ENCODE measurements at regions not wholly inside any gene's neighbourhood (a gene's known extent, or its start where the extent isn't known, plus 50 kb on each side); places are given as distances from the start of the nearest gene placed in this dataset.

DNA sequence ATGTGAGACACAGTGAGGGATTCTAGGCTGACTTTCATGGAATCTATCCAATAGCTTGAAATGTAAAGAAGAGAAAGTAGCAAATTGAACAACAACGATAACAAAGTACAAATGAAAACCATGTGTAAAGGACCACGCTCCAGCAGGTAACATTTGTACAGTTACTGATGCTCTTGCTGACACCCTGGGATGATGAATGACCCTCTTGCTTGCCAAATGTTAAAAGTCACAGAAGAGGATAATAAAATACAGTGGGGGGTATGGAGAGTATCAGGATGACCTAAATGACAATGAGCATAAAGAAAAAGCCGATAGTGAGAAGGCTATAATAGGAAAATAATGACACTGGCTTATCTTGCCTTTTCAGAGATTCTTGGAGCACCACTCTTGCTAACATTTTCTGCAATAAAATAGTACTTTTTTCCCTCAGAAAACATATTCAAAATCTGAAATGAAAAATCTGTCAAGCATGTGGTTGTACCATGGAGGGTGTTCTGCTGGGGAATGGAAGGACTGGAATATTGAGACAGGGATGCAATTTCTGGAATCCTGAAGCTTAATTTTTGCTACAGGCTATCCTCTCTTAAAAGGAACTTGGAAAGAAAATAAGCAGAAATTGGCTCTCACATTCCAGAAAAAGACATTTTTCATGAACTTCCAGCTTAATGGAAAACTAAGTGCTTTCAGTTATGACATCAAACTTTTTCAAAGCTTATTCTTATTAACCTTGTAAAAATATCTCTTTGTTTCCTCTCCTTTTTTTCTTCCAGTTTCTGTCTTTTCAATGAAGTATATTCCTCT lies 303.2 kb upstream of the GHITM start:
- Histone ChIP-seq H2BK120ac (ENCODE audit: low read depth, low read length) (no peak overlapping the region), H3K4ac (ENCODE audit: low read depth, low read length) (no peak overlapping the region), H3K36me3 (ENCODE audit: control insufficient read depth, insufficient read depth, low read length) (no peaks in the 10 kb centered on the region), H4K5ac (ENCODE audit: low read length) (no peak overlapping the region), H3K4me2 (ENCODE audit: low read length) (no peak overlapping the region), H3K4me3 (ENCODE audit: low read length) (no peak overlapping the region), H3K56ac (ENCODE audit: low read length) (no peak overlapping the region), H3K4me1 (ENCODE audit: control insufficient read depth, low read depth, low read length) (no peaks in the 10 kb centered on the region), H4K8ac (ENCODE audit: low read depth, low read length) (no peak overlapping the region), H3K9ac (ENCODE audit: low read length) (no peak overlapping the region), H3K79me1 (ENCODE audit: low read length) (no peaks in the 10 kb centered on the region), H2BK15ac (replicated peaks; ENCODE audit: low read depth) (no peak overlapping the region), H3K27me3 (ENCODE audit: insufficient read depth, low read length, poor library complexity) (no peaks in the 10 kb centered on the region), H3K27ac (ENCODE audit: low read depth, low read length) (no peak overlapping the region), H2BK5ac (ENCODE audit: low read length) (no peak overlapping the region), H3K23ac (ENCODE audit: low read length) (no peak overlapping the region), H2AK5ac (ENCODE audit: low read length) (no peak overlapping the region), H3K79me2 (ENCODE audit: control insufficient read depth, insufficient read depth, low read length) (no peaks in the 10 kb centered on the region), H3K18ac (ENCODE audit: low read length) (no peak overlapping the region)
- WGBS (ENCODE audit: extremely low coverage, insufficient coverage, low lambda C conversion rate): no CpG with 5 or more reads among the region's 3 CpGs
- no peak for DNase-seq

DNA sequence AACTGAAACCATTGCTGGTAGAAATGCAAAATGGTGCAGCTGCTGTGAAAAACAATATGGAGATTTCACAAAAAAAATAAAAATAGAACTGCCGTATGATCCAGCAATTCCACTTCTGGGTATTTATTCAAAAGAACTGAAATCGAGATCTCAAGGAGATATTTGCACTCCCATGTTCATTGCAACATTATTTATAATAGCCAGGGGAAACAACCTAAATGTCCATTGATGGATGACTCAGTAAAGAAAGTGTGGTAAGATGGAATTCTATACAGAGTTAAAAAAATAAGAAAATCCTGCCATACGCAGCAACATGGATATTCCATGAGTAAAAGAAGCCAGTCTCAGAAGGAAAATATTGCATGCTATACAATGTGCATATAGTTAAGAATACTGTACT lies 290.6 kb upstream of the GHITM start:
- Histone ChIP-seq H3K4me3 (ENCODE audit: low read length) (no peak overlapping the region), H3K23ac (ENCODE audit: low read length) (no peak overlapping the region), H3K27me3 (ENCODE audit: insufficient read depth, low read length, poor library complexity) (no peaks in the 10 kb centered on the region), H2BK15ac (replicated peaks; ENCODE audit: low read depth) (no peak overlapping the region), H3K27ac (ENCODE audit: low read depth, low read length) (no peak overlapping the region), H3K18ac (ENCODE audit: low read length) (no peak overlapping the region), H2BK120ac (ENCODE audit: low read depth, low read length) (no peak overlapping the region), H3K4ac (ENCODE audit: low read depth, low read length) (no peak overlapping the region), H4K5ac (ENCODE audit: low read length) (no peak overlapping the region), H3K4me1 (ENCODE audit: control insufficient read depth, low read depth, low read length) (no peaks in the 10 kb centered on the region), H3K56ac (ENCODE audit: low read length) (no peak overlapping the region), H2AK5ac (ENCODE audit: low read length) (no peak overlapping the region), H3K79me2 (ENCODE audit: control insufficient read depth, insufficient read depth, low read length) (no peaks in the 10 kb centered on the region), H3K4me2 (ENCODE audit: low read length) (no peak overlapping the region), H4K8ac (ENCODE audit: low read depth, low read length) (no peak overlapping the region), H3K9ac (ENCODE audit: low read length) (no peak overlapping the region), H3K79me1 (ENCODE audit: low read length) (no peaks in the 10 kb centered on the region), H3K36me3 (ENCODE audit: control insufficient read depth, insufficient read depth, low read length) (no peaks in the 10 kb centered on the region), H2BK5ac (ENCODE audit: low read length) (no peak overlapping the region)
- no peak for DNase-seq
- no CpG with 5 or more reads among the region's 3 CpGs for WGBS (ENCODE audit: extremely low coverage, insufficient coverage, low lambda C conversion rate)

DNA sequence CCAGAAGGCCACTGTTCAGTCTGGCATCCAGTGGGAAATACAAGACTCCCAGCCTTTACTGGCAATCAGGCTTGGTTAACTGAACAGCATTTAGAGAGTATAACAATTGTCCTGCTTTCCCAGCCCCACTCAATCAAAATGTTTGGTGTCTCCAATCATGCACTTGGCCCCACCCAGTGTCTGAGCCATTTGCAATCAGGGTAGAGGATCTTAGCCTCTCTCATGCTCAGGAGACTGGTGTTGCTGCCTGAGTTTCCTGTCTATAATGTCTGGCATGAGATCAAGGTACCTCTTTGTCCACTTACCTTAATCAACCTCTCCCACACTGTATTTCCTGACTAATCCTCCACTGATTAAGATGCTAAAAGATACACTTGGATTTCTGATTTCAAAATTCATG lies 290.2 kb upstream of the GHITM start:
- Histone ChIP-seq H2AK5ac (ENCODE audit: low read length) (no peak overlapping the region), H3K79me2 (ENCODE audit: control insufficient read depth, insufficient read depth, low read length) (no peaks in the 10 kb centered on the region), H2BK120ac (ENCODE audit: low read depth, low read length) (no peak overlapping the region), H3K79me1 (ENCODE audit: low read length) (no peaks in the 10 kb centered on the region), H3K4ac (ENCODE audit: low read depth, low read length) (no peak overlapping the region), H4K8ac (ENCODE audit: low read depth, low read length) (no peak overlapping the region), H3K4me1 (ENCODE audit: control insufficient read depth, low read depth, low read length) (no peaks in the 10 kb centered on the region), H3K27me3 (ENCODE audit: insufficient read depth, low read length, poor library complexity) (no peaks in the 10 kb centered on the region), H2BK15ac (replicated peaks; ENCODE audit: low read depth) (no peak overlapping the region), H3K56ac (ENCODE audit: low read length) (no peak overlapping the region), H3K18ac (ENCODE audit: low read length) (no peak overlapping the region), H3K23ac (ENCODE audit: low read length) (no peak overlapping the region), H3K9ac (ENCODE audit: low read length) (no peak overlapping the region), H3K36me3 (ENCODE audit: control insufficient read depth, insufficient read depth, low read length) (no peaks in the 10 kb centered on the region), H3K4me2 (ENCODE audit: low read length) (no peak overlapping the region), H2BK5ac (ENCODE audit: low read length) (no peak overlapping the region), H4K5ac (ENCODE audit: low read length) (no peak overlapping the region), H3K27ac (ENCODE audit: low read depth, low read length) (no peak overlapping the region), H3K4me3 (ENCODE audit: low read length) (no peak overlapping the region)
- DNase-seq: no peak

DNA sequence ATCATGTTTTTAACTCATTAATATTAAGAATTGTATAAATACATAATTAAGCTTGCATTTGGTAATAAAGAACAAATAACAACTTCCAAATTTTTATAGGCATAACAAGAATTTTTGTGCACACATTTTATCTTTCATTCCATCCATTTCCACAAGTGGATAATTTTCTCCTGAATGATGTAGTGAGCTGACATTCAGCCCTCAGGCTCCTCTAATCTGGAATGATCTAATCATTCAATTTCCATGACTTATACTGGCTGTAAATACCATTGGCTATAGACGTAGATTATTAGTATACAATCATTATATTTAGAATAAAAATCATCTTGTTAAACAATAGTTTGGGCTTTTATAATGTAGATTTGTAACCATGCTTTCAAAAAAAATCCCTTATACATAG lies 287.2 kb upstream of the GHITM start:
- Histone ChIP-seq H3K9ac (ENCODE audit: low read length) (no peak overlapping the region), H3K56ac (ENCODE audit: low read length) (no peak overlapping the region), H2AK5ac (ENCODE audit: low read length) (no peak overlapping the region), H4K5ac (ENCODE audit: low read length) (no peak overlapping the region), H3K4me3 (ENCODE audit: low read length) (no peak overlapping the region), H3K79me2 (ENCODE audit: control insufficient read depth, insufficient read depth, low read length) (no peaks in the 10 kb centered on the region), H3K36me3 (ENCODE audit: control insufficient read depth, insufficient read depth, low read length) (no peaks in the 10 kb centered on the region), H3K18ac (ENCODE audit: low read length) (no peak overlapping the region), H2BK15ac (replicated peaks; ENCODE audit: low read depth) (no peak overlapping the region), H4K8ac (ENCODE audit: low read depth, low read length) (no peak overlapping the region), H3K79me1 (ENCODE audit: low read length) (no peaks in the 10 kb centered on the region), H3K4me1 (ENCODE audit: control insufficient read depth, low read depth, low read length) (no peaks in the 10 kb centered on the region), H3K27ac (ENCODE audit: low read depth, low read length) (no peak overlapping the region), H3K4me2 (ENCODE audit: low read length) (no peak overlapping the region), H3K23ac (ENCODE audit: low read length) (no peak overlapping the region), H3K4ac (ENCODE audit: low read depth, low read length) (no peak overlapping the region), H2BK5ac (ENCODE audit: low read length) (no peak overlapping the region), H3K27me3 (ENCODE audit: insufficient read depth, low read length, poor library complexity) (no peaks in the 10 kb centered on the region), H2BK120ac (ENCODE audit: low read depth, low read length) (no peak overlapping the region)
- no peak for DNase-seq
- whole genome bisulfite sequencing (ENCODE audit: extremely low coverage, insufficient coverage, low lambda C conversion rate): no CpG with 5 or more reads among the region's 1 CpG

DNA sequence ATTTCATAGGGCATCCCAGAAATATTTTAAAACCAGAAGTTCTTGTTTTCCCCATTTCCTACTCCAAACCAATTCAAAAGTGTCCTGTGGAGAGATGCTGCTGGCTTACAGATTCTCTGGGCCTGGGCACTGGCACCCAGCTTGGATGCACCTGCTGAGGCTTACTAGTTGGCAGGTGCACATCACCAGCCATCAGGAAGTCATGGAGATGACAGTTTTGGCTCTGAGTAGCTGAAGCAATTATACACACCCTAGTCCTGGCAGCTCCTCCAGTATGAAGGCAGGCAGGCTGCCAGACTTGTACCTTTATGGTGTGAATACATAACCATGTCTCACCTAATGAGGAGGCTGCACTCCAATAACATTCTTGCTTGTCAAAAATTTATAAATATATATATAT lies 276.6 kb upstream of the GHITM start:
- no peaks in the 10 kb centered on the region for H3K79me2 ChIP-seq (ENCODE audit: control insufficient read depth, insufficient read depth, low read length)
- no peak overlapping the region for H3K23ac ChIP-seq (ENCODE audit: low read length)
- H3K4me2 ChIP-seq (ENCODE audit: low read length): no peak overlapping the region
- no peak overlapping the region for H2BK120ac ChIP-seq (ENCODE audit: low read depth, low read length)
- H3K79me1 ChIP-seq (ENCODE audit: low read length): no peaks in the 10 kb centered on the region
- DNase-seq: no peak
- no peak overlapping the region for H4K5ac ChIP-seq (ENCODE audit: low read length)
- no peak overlapping the region for H3K18ac ChIP-seq (ENCODE audit: low read length)
- H2AK5ac ChIP-seq (ENCODE audit: low read length): no peak overlapping the region
- H3K4ac ChIP-seq (ENCODE audit: low read depth, low read length): no peak overlapping the region
- H3K9ac ChIP-seq (ENCODE audit: low read length): no peak overlapping the region
- no peak overlapping the region for H2BK5ac ChIP-seq (ENCODE audit: low read length)
- H4K8ac ChIP-seq (ENCODE audit: low read depth, low read length): no peak overlapping the region
- no peak overlapping the region for H3K56ac ChIP-seq (ENCODE audit: low read length)
- no peak overlapping the region for H3K27ac ChIP-seq (ENCODE audit: low read depth, low read length)
- H3K4me3 ChIP-seq (ENCODE audit: low read length): no peak overlapping the region
- no peak overlapping the region for H2BK15ac ChIP-seq (replicated peaks; ENCODE audit: low read depth)
- no peaks in the 10 kb centered on the region for H3K36me3 ChIP-seq (ENCODE audit: control insufficient read depth, insufficient read depth, low read length)
- no peaks in the 10 kb centered on the region for H3K4me1 ChIP-seq (ENCODE audit: control insufficient read depth, low read depth, low read length)
- H3K27me3 ChIP-seq (ENCODE audit: insufficient read depth, low read length, poor library complexity): no peaks in the 10 kb centered on the region

DNA sequence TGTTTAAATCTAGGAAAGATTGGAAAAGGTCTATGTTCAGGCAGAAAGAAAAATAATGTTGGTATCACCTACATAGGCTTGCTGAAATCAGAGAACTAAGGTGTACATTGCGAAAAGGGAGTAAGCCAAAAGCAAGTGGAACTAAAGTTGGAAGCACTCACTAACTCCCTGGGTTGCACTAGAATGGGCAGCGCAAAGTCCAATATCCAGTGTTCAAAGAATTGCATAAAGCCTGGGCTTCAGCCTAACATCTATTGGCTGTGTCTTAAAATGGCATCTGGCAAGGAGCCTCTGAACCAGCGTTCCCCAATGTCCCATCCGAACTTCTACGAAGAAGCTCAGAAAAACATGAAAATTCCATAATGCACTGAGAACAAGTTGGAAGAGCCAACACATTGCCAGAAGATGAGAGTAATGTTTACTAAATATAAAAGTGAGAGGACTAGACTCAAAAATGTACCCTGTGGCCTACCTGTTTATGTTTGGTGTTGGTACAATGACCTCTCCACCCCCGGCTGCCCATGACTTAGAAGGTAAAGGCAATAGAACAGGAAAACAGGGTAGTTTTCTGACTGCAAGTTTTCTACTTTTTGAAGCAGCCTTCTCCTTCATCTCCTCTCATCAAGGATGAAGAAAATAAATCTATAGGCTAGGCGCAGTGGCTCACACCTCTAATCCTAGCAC lies 275.9 kb upstream of the GHITM start:
- no peaks in the 10 kb centered on the region for H3K27me3 ChIP-seq (ENCODE audit: insufficient read depth, low read length, poor library complexity)
- no peak overlapping the region for H2BK120ac ChIP-seq (ENCODE audit: low read depth, low read length)
- H3K56ac ChIP-seq (ENCODE audit: low read length): no peak overlapping the region
- H3K4me1 ChIP-seq (ENCODE audit: control insufficient read depth, low read depth, low read length): no peaks in the 10 kb centered on the region
- H3K27ac ChIP-seq (ENCODE audit: low read depth, low read length): no peak overlapping the region
- H3K79me1 ChIP-seq (ENCODE audit: low read length): no peaks in the 10 kb centered on the region
- no peaks in the 10 kb centered on the region for H3K79me2 ChIP-seq (ENCODE audit: control insufficient read depth, insufficient read depth, low read length)
- no peak overlapping the region for H3K4me2 ChIP-seq (ENCODE audit: low read length)
- H3K18ac ChIP-seq (ENCODE audit: low read length): no peak overlapping the region
- no peak overlapping the region for H3K4ac ChIP-seq (ENCODE audit: low read depth, low read length)
- H3K36me3 ChIP-seq (ENCODE audit: control insufficient read depth, insufficient read depth, low read length): no peaks in the 10 kb centered on the region
- H2BK15ac ChIP-seq (replicated peaks; ENCODE audit: low read depth): no peak overlapping the region
- no peak overlapping the region for H3K4me3 ChIP-seq (ENCODE audit: low read length)
- no peak for DNase-seq
- no CpG with 5 or more reads among the region's 7 CpGs for WGBS (ENCODE audit: extremely low coverage, insufficient coverage, low lambda C conversion rate)
- H3K23ac ChIP-seq (ENCODE audit: low read length): no peak overlapping the region
- H2AK5ac ChIP-seq (ENCODE audit: low read length): no peak overlapping the region
- H3K9ac ChIP-seq (ENCODE audit: low read length): no peak overlapping the region
- H4K8ac ChIP-seq (ENCODE audit: low read depth, low read length): no peak overlapping the region
- no peak overlapping the region for H4K5ac ChIP-seq (ENCODE audit: low read length)
- H2BK5ac ChIP-seq (ENCODE audit: low read length): no peak overlapping the region

All from mesendoderm (in vitro differentiated cells).